ENCODE measurements at regions not wholly inside any gene's neighbourhood (a gene's known extent, or its start where the extent isn't known, plus 50 kb on each side); places are given as distances from the start of the nearest gene placed in this dataset.

- Histone ChIP-seq H3K27me3 (no peaks in the 10 kb centered on the region), H3K9me3 (peaks cover 0 to 7% (median 0%) of the 10 kb centered on the region in 4 donors), H3K4me3 (no peak overlapping the region), H3K36me3 (no peaks in the 10 kb centered on the region), H3K4me1 (no peaks in the 10 kb centered on the region), H3K27ac (no peak overlapping the region)
- TF ChIP-seq POLR2A (IDR thresholded peaks at IDR 0.05) = no peak
- no peak for TF ChIP-seq CTCF (IDR thresholded peaks at IDR 0.05)
- DNase-seq = no peak
Observed at GRCh38 chr5:63837437-63837836, 124.8 kb downstream of the HTR1A start.

- Histone ChIP-seq H3K27ac (no peak overlapping the region), H3K9me3 (peaks cover 0 to 4% (median 0%) of the 10 kb centered on the region in 4 donors), H3K4me1 (no peaks in the 10 kb centered on the region), H3K36me3 (no peaks in the 10 kb centered on the region), H3K27me3 (no peaks in the 10 kb centered on the region), H3K4me3 (no peak overlapping the region)
- no peak for DNase-seq
- TF ChIP-seq CTCF (IDR thresholded peaks at IDR 0.05) (no peak), POLR2A (IDR thresholded peaks at IDR 0.05) (no peak)
Observed at GRCh38 chr5:63831381-63831780, 130.9 kb downstream of the HTR1A start.

DNA sequence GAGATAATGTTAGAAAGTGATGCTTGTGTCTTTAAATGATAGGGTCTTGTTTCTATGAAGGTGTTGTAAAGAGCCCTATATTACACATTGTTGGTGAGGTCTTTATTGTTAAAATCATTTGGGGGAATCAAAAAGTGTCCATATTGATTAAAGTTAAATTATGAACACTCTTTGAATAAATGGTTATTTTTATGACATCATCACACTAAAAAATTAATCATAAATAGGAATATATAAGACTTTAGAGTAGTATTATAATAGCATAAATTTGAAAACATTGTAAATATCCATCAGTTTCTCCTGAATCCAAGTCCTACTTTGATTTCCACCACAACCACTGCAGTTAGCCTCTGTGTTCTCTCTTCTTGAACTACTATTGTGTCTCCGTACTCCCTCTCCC lies 136.3 kb downstream of the HTR1A start:
- H3K4me1 ChIP-seq = no peaks in the 10 kb centered on the region
- no peaks in the 10 kb centered on the region for H3K36me3 ChIP-seq
- H3K4me3 ChIP-seq = no peak overlapping the region
- no peak overlapping the region for H3K27ac ChIP-seq
- H3K27me3 ChIP-seq = no peaks in the 10 kb centered on the region
- no peak for DNase-seq
- no peaks in the 10 kb centered on the region for H3K9me3 ChIP-seq
- no peak for TF ChIP-seq CTCF (IDR thresholded peaks at IDR 0.05)
- TF ChIP-seq POLR2A (IDR thresholded peaks at IDR 0.05) = no peak

DNA sequence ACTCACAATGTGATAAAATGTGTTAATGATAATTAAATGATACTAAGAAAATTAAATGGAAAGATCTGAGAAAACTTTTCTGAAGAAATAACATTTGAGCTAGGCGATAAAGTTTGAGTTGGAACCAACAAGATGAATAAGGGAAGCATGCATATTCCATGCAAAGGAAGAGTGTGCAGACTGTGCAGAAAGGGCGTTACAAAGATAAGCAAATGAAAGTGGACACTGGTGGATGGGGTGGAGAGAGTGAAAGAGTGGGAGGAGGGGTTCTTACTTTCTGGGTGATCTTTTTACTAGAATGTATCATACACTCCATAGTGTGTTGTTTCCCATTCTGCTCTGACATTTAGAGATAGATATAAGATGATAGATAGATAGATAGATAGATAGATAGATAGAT lies 138.7 kb downstream of the HTR1A start:
- no peaks in the 10 kb centered on the region for H3K4me1 ChIP-seq
- no peak for DNase-seq
- no peaks in the 10 kb centered on the region for H3K27me3 ChIP-seq
- no peak for TF ChIP-seq CTCF (IDR thresholded peaks at IDR 0.05)
- TF ChIP-seq POLR2A (IDR thresholded peaks at IDR 0.05) = no peak
- H3K36me3 ChIP-seq = no peaks in the 10 kb centered on the region
- no peaks in the 10 kb centered on the region for H3K9me3 ChIP-seq
- H3K4me3 ChIP-seq = no peak overlapping the region
- H3K27ac ChIP-seq = no peak overlapping the region

- no peak overlapping the region for H3K4me3 ChIP-seq
- H3K27me3 ChIP-seq = no peaks in the 10 kb centered on the region
- H3K36me3 ChIP-seq = no peaks in the 10 kb centered on the region
- TF ChIP-seq CTCF (IDR thresholded peaks at IDR 0.05) (no peak), POLR2A (IDR thresholded peaks at IDR 0.05) (no peak)
- H3K4me1 ChIP-seq = no peaks in the 10 kb centered on the region
- H3K9me3 ChIP-seq = no peaks in the 10 kb centered on the region
- H3K27ac ChIP-seq = no peak overlapping the region
- no peak for DNase-seq
Observed at GRCh38 chr5:63822614-63823013, 139.6 kb downstream of the HTR1A start.

DNA sequence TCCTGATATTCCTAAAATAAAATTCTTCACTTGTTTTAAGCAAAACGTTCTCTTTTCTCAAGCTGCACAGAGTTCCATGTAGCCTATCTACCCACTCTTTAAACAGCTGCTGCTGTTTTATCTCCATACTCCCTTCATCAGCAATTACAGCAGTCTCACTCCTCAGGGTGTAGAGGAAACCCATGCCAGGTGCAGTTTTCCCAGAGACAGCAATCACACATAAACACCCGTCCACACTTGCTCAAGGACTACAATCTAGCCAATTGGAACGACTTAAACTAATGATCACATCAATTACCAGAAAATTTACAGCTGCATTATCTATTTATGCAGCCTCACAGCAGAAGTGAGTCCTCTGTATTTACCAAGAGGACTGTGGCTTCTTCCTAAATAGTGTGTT lies 141.7 kb downstream of the HTR1A start:
- Histone ChIP-seq H3K4me3 (no peak overlapping the region), H3K27me3 (no peaks in the 10 kb centered on the region), H3K27ac (no peak overlapping the region), H3K36me3 (no peaks in the 10 kb centered on the region), H3K9me3 (no peaks in the 10 kb centered on the region), H3K4me1 (no peaks in the 10 kb centered on the region)
- TF ChIP-seq POLR2A (IDR thresholded peaks at IDR 0.05) (no peak), CTCF (IDR thresholded peaks at IDR 0.05) (no peak)
- DNase-seq = no peak

Measured in Peyer's patch (tissue), 4 donors.